ENCODE measurements at regions not wholly inside any gene's neighbourhood (a gene's known extent, or its start where the extent isn't known, plus 50 kb on each side); places are given as distances from the start of the nearest gene placed in this dataset.

DNA sequence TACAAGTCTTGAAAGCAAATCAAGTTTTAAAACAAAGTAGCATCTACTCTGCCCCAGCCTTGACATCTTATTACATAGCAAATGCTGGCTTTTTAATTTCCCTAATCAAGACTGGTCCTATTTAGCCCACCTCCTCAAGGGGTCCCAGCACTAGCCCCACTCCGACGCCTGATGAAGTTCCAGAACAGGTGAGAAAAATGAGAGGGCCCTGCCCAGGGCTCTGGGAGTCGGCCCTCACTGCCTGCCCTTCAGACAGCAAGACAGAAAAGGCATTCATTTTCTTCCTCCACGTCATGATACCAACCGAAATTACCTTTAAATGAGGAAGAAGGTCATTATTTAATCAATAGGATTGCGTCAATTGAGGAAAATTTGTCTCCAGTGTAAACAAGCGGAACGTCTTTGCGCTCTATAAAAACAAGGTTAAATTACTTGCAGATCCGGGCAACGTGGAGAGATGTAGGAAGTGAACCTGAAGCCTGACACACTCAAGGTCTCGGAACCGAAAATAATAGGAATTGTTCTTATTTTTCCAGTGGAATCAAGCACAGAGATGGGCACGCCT, 170.6 kb upstream of the PKDCC start:
- TF ChIP-seq CTCF (IDR thresholded peaks at IDR 0.05) (no peak), HEYL (CRISPR knock-in tag; IDR thresholded peaks at IDR 0.05) (no peak), REST (IDR thresholded peaks at IDR 0.05) (no peak), CEBPB (IDR thresholded peaks at IDR 0.05) (no peak), NFE2L2 (conservative IDR thresholded peaks at IDR 0.05; ENCODE audit: low read length) (no peak), MAX (IDR thresholded peaks at IDR 0.05) (no peak), CHD2 (IDR thresholded peaks at IDR 0.05; ENCODE audit: low read length, partially characterized antibody) (no peak), POLR2A (IDR thresholded peaks at IDR 0.05; ENCODE audit: low read length) (no peak), RCOR1 (IDR thresholded peaks at IDR 0.05; ENCODE audit: low read depth, low read length) (no peak), POLR2AphosphoS2 (conservative IDR thresholded peaks at IDR 0.05; ENCODE audit: low read length) (no peak)
- TF ChIP-seq, protein P1, sequence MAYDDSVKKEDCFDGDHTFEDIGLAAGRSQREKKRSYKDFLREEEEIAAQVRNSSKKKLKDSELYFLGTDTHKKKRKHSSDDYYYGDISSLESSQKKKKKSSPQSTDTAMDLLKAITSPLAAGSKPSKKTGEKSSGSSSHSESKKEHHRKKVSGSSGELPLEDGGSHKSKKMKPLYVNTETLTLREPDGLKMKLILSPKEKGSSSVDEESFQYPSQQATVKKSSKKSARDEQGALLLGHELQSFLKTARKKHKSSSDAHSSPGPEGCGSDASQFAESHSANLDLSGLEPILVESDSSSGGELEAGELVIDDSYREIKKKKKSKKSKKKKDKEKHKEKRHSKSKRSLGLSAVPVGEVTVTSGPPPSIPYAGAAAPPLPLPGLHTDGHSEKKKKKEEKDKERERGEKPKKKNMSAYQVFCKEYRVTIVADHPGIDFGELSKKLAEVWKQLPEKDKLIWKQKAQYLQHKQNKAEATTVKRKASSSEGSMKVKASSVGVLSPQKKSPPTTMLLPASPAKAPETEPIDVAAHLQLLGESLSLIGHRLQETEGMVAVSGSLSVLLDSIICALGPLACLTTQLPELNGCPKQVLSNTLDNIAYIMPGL (CRISPR knock-in tag; IDR thresholded peaks at IDR 0.05; ENCODE audit: borderline replicate concordance), result no peak
- TF ChIP-seq, protein P2, sequence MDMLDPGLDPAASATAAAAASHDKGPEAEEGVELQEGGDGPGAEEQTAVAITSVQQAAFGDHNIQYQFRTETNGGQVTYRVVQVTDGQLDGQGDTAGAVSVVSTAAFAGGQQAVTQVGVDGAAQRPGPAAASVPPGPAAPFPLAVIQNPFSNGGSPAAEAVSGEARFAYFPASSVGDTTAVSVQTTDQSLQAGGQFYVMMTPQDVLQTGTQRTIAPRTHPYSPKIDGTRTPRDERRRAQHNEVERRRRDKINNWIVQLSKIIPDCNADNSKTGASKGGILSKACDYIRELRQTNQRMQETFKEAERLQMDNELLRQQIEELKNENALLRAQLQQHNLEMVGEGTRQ (IDR thresholded peaks at IDR 0.05), result no peak
- TF ChIP-seq, protein P3, sequence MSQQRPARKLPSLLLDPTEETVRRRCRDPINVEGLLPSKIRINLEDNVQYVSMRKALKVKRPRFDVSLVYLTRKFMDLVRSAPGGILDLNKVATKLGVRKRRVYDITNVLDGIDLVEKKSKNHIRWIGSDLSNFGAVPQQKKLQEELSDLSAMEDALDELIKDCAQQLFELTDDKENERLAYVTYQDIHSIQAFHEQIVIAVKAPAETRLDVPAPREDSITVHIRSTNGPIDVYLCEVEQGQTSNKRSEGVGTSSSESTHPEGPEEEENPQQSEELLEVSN (IDR thresholded peaks at IDR 0.05; ENCODE audit: borderline replicate concordance, low read depth), result no peak

Data from A549 (cell line).